Stimulated activated CD8-positive, alpha-beta memory T cell treated with anti-CD3 and anti-CD28 coated beads, Interleukin-12 subunit alpha, Interleukin-12 subunit beta, amount 100 ng/mL, for 24 hours (primary cell): ENCODE measurements at regions not wholly inside any gene's neighbourhood (a gene's known extent, or its start where the extent isn't known, plus 50 kb on each side); places are given as distances from the start of the nearest gene placed in this dataset.

ENCODE experiments used
- DNase-seq: peaks from one replicate; pipeline ENCODE4 v3.0.0-alpha.2; 2020; ENCODE audit errors: extremely low read depth

DNA sequence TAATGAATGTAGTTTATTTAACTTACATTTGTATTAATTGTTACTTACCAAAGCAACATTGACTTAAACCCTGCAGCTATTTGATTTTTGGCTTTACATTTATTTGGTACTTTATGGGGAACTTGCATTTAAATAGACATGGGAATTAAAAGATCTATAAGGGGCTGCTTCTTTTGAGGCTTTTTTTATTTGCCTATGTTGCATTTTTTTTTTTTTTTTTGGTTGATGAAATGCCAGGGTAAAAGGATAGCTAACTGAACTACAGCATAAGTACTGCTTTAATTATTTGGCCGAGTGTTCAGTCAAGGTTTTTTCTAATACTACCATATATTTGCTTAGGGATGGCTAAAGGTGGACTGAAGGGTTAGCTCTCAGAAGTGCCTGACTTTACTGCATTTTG lies 62.5 kb upstream of the CDH4 start:
- DNase-seq: no peak

DNA sequence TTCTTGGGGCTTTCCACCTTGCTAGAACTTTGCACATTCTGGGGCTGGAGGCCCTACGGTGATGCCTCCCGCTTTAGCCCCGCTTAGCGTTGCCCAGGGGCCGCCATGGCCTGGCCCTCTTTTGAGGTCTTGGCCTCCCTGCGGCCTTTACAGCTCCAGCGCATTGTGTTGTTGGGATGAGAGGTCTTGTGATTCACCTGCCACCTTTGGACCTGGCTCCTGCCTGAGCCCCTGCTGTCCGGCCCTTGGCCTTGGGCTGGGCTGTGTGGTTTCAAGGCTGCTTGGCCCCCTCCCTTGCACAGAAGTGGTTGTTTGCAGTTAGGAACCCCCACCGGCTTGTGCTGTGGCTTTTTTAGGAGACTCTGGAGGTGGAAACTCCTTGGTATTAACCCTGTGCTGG lies 61.0 kb upstream of the CDH4 start:
- DNase-seq: no peak

DNA sequence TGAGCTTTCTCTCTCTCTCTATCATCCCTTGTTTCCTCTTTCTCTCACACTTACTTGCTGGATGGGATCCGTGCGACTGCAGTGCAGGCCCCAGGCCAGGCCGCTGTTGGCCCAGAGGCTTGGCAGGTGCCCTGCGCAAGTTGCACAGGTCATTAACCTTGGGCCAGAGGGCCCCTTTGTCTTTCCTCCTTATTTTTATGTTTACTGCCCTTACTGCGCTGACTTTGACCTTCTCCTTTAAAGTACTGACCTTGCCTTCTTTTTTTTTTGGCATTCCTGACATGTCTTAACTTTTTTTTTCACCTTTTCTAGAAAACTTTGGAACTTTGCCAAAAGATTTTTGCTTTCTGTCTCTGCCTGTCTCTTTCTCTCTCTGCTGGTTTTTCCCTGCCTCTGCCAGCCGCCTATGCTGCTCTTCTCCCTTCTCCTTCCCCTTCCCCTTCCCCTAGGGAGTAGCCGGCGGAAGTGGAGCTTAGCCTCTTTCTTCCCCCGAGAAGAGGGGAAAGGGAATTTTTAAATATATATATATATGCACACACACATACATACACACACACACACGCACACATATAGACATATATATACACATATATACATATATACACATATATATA lies 59.6 kb upstream of the CDH4 start:
- DNase-seq: no peak

DNA sequence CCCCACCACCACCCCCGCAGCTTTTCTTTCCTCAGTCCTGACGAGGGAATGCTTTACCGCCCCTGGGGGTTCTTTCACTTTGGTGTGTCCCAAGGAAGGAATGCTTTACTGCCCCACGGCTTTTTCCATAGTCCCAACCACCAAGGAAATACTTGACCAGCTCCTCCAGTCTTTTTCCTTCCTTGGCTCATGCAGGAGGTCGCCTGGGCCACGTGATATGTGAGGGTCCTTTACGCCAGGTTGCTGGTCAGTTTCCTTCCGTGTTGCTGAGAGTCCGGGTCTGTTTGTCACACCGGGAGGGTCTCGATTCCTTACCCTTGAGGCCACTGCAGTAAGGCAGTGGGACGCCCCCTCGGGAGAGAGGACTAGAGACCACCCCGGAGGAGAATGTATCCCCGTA lies 58.9 kb upstream of the CDH4 start:
- DNase-seq: no peak
